PC-9 (cell line): ENCODE measurements at regions not wholly inside any gene's neighbourhood (a gene's known extent, or its start where the extent isn't known, plus 50 kb on each side); places are given as distances from the start of the nearest gene placed in this dataset.
A peak's percentile ranks its signal among the peaks of the same experiment; 100 is the strongest.

Experiments
- BruUV-seq: library from RNA; stranded (reverse); fragments of 400-500 nt; replicated peaks from 2 replicates; lab custom pipeline; 2021; lab: Mats Ljungman, UMichigan
- CTCF ChIA-PET: fragments of 300-600 bp; sonication (Branson Sonifier 250); formaldehyde crosslinking; loops from one replicate; lab custom pipeline; 2022; ENCODE audit warnings: antibody characterized with exemption; lab: Charles Lee
- POLR2A ChIA-PET: fragments of 300-600 bp; sonication (Branson Sonifier 250); formaldehyde crosslinking; loops from one replicate; lab custom pipeline; 2022; ENCODE audit warnings: antibody characterized with exemption; ENCODE audit not compliant: unreplicated experiment; lab: Charles Lee
- DNase-seq, 2 experiments: peaks; one replicate each; pipeline versions ENCODE4 v3.0.0 to v3.0.0-alpha.2; 2015 to 2022; ENCODE audit warnings: mixed read lengths in 1 of 2
- H2AFZ ChIP-seq: fragments of 200-600 bp; sonication (generic); 2 replicates; pipeline ENCODE4 v1.8.1; 2017; ENCODE audit warnings: antibody characterized with exemption
- H3F3A ChIP-seq: fragments of 200-600 bp; sonication (generic); 2 replicates; pipeline ENCODE4 v1.8.1; 2017; ENCODE audit warnings: antibody characterized with exemption, mild to moderate bottlenecking, low read depth; ENCODE audit not compliant: insufficient read depth
- H3K27ac ChIP-seq: fragments of 200-600 bp; sonication (generic); 2 replicates; pipeline ENCODE4 v1.6.1; 2016; ENCODE audit warnings: mixed run types
- H3K27me3 ChIP-seq: fragments of 200-600 bp; sonication (generic); 2 replicates; pipeline ENCODE4 v1.6.1; 2016; ENCODE audit warnings: low read depth, mixed run types; ENCODE audit not compliant: insufficient read depth
- H3K36me3 ChIP-seq: fragments of 200-600 bp; sonication (generic); 2 replicates; pipeline ENCODE4 v1.6.1; 2016; ENCODE audit warnings: low read depth, mixed run types
- H3K4me1 ChIP-seq: fragments of 200-600 bp; sonication (generic); replicated peaks from 2 replicates; pipeline ENCODE4 v1.6.1; 2016; ENCODE audit warnings: mixed run types; ENCODE audit not compliant: insufficient read depth
- H3K4me2 ChIP-seq: fragments of 200-600 bp; sonication (generic); 2 replicates; pipeline ENCODE4 v1.6.1; 2017; ENCODE audit warnings: mixed run types
- H3K4me3 ChIP-seq: fragments of 200-600 bp; sonication (generic); 2 replicates; pipeline ENCODE4 v1.6.1; 2016; ENCODE audit warnings: mixed run types
- H3K79me2 ChIP-seq: fragments of 200-600 bp; sonication (generic); 2 replicates; pipeline ENCODE4 v1.6.1; 2017; ENCODE audit warnings: low read depth, mixed run types
- H3K9me2 ChIP-seq: fragments of 200-600 bp; sonication (generic); 2 replicates; pipeline ENCODE4 v1.8.1; 2017; ENCODE audit warnings: mild to moderate bottlenecking; ENCODE audit not compliant: insufficient read depth
- H3K9me3 ChIP-seq: fragments of 200-600 bp; sonication (generic); 2 replicates; pipeline ENCODE4 v1.8.1; 2016; ENCODE audit warnings: low read depth; ENCODE audit not compliant: insufficient read depth
- H4K20me1 ChIP-seq: fragments of 200-600 bp; sonication (generic); 2 replicates; pipeline ENCODE4 v1.8.1; 2017; ENCODE audit not compliant: insufficient read depth
- CTCF ChIP-seq: fragments of 200-600 bp; sonication (generic); conservative IDR thresholded peaks from 2 replicates; pipeline ENCODE4 v1.6.1; 2017; ENCODE audit warnings: mixed run types, antibody characterized with exemption, mild to moderate bottlenecking, moderate library complexity
- EZH2 ChIP-seq: fragments of 200-600 bp; sonication (generic); IDR thresholded peaks from 2 replicates; pipeline ENCODE4 v1.8.0; 2017; ENCODE audit warnings: antibody characterized with exemption, low read depth
- intact Hi-C: fragments of 100-400 bp; cut with micrococcal nuclease; formaldehyde crosslinking; loops from one replicate; pipeline ENCODE4 v1.10.0; 2022; ENCODE audit not compliant: unreplicated experiment

- no peak overlapping the region for H3K4me2 ChIP-seq
- H3K4me3 ChIP-seq, result no peak overlapping the region
- intact Hi-C loops, result no loop called here
- CTCF ChIA-PET, result no interaction called here
- H3K79me2 ChIP-seq, result no peaks in the 10 kb centered on the region
- H3K27me3 ChIP-seq, result no peaks in the 10 kb centered on the region
- no peak for TF ChIP-seq CTCF
- no peak for TF ChIP-seq EZH2
- no peaks in the 10 kb centered on the region for H3K36me3 ChIP-seq
- H3K27ac ChIP-seq, result no peak overlapping the region
- H3K4me1 ChIP-seq, result no peaks in the 10 kb centered on the region
- no peak overlapping the region for H2AFZ ChIP-seq
- no peaks in the 10 kb centered on the region for H3K9me2 ChIP-seq
- BruUV-seq, result no TSS peak
- no peaks in the 10 kb centered on the region for H3K9me3 ChIP-seq
- H3F3A ChIP-seq, result no peaks in the 10 kb centered on the region
- DNase-seq, result no peak
- H4K20me1 ChIP-seq, result no peaks in the 10 kb centered on the region
- POLR2A ChIA-PET, result no interaction called here
These were observed 673.1 kb downstream of the SOCS6 start for GRCh38 chr18:70961939-70962338.

- no TSS peak for BruUV-seq
- Histone ChIP-seq H3K79me2 (no peaks in the 10 kb centered on the region), H3K9me3 (no peaks in the 10 kb centered on the region), H3K36me3 (no peaks in the 10 kb centered on the region), H3K4me2 (no peak overlapping the region; the same call in 1 of the 2 replicates), H2AFZ (0 out of 2 replicates have a peak overlapping the region, but pooled peaks have one; percentile 55), H3F3A (no peaks in the 10 kb centered on the region), H3K9me2 (no peaks in the 10 kb centered on the region), H3K4me1 (no peaks in the 10 kb centered on the region), H4K20me1 (no peaks in the 10 kb centered on the region), H3K4me3 (no peak overlapping the region), H3K27ac (no peak overlapping the region), H3K27me3 (no peaks in the 10 kb centered on the region)
- TF ChIP-seq EZH2, result no peak
- TF ChIP-seq CTCF, result no peak
- DNase-seq, result no peak
- CTCF ChIA-PET, result no interaction called here
- POLR2A ChIA-PET, result no interaction called here
- intact Hi-C loops, result no loop called here
These were observed 667.7 kb downstream of the SOCS6 start for GRCh38 chr18:70956554-70956953.

DNA sequence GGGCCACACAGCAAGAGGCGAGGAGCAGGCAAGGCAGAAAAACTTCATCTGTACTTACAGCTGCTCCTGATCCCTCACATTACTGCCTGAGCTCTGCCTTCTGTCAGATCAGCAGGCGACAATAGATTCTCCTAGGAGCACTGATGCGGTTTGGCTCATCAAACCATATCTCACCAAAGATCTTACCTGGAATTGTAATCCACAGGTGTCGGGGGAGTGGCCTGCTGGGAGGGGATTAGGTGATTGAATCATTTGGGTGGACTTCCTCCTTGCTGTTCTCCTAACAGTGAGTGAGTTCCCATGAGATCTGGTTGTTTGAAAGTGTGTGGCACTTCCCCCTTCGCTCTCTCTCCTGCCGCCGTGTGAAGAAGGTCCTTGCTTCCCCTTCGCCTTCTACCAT, 647.3 kb downstream of the SOCS6 start:
- CTCF ChIA-PET, result no interaction called here

More for the DNA sequence above, 647.3 kb downstream of the SOCS6 start:
- Histone ChIP-seq H3K27ac (no peak overlapping the region), H3K4me1 (no peaks in the 10 kb centered on the region), H3K4me2 (no peak overlapping the region), H3K79me2 (no peaks in the 10 kb centered on the region), H2AFZ (no peak overlapping the region), H3K9me3 (no peaks in the 10 kb centered on the region), H3K4me3 (no peak overlapping the region), H3K36me3 (no peaks in the 10 kb centered on the region), H3F3A (no peaks in the 10 kb centered on the region), H3K27me3 (no peaks in the 10 kb centered on the region), H3K9me2 (no peaks in the 10 kb centered on the region), H4K20me1 (no peaks in the 10 kb centered on the region)
- TF ChIP-seq CTCF, result no peak
- no peak for TF ChIP-seq EZH2
- intact Hi-C loops, result loop anchor here (10.0 kb wide), 2 partner anchors 1169 to 1609 kb away; partner anchors contain the start of gene CBLN2
- no TSS peak for BruUV-seq
- POLR2A ChIA-PET, result no interaction called here
- DNase-seq, result no peak
